Vagina (tissue), 2 donors: ENCODE measurements at regions not wholly inside any gene's neighbourhood (a gene's known extent, or its start where the extent isn't known, plus 50 kb on each side); places are given as distances from the start of the nearest gene placed in this dataset.

Source experiments
- POLR2AphosphoS5 ChIP-seq, 2 donors: sonication (generic); formaldehyde crosslinking; IDR thresholded peaks; one replicate each; pipeline ENCODE4 v1.9.0; 2017; ENCODE audit warnings: antibody characterized with exemption in 2 of 2, mild to moderate bottlenecking in 2 of 2, low read depth in 1 of 2; ENCODE audit not compliant: insufficient read depth in 1 of 2
- TF ChIP-seq, protein P1 (sequence below), 3 experiments: fragments of 450-650 bp in 2 of 3; fragments of 200-600 bp in 1 of 3; sonication (generic) in 1 of 3; IDR thresholded peaks; one replicate each; pipeline ENCODE4 v1.5.1; 2017 to 2019; ENCODE audit warnings: antibody characterized with exemption in 3 of 3, mild to moderate bottlenecking in 2 of 3, moderate library complexity in 2 of 3

DNA sequence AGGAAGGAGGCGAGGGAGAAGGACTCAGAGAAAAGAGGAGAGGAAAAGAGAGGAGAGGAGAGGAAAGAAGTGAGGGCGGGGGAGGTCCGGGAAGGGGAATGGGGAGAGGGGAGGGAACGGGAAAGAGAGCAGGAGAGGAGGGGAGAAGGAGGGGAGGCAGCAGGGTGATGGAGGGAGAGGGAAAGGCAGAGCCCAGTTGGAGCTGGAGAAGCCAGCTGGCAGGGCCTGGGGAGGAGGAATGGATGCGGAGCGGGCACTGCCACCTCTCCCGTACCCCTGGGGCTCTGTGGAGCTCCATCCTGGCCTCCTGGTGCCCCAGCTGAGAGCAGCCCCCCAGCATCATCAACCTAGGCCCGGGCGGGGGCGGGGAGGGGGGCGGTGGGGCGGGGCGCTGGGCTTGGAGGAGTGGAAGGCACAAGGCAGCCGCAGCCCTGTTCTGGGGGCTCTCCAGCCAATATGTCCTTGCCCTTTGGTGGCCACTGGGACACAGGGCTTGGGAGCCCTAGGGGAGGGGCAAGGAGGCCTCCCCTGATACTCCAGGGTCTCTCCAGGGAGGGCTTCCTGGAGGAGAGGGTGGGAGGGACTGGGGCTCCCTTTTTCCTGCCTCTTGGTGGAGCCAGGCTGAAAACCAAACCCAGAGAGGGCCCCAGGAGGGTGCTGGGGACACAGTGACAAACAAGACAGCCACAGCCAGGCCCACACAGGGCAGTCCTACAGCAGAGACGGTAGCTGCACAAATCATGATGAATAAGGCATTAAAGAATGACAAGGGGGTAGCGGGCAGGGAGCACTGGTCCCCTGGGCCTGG, 123.7 kb downstream of the C9orf50 start:
- no peak for TF ChIP-seq POLR2AphosphoS5 (IDR thresholded peaks at IDR 0.05; ENCODE audit: insufficient read depth in 1 of 2, low read depth in 1 of 2)
- TF ChIP-seq, protein P1, sequence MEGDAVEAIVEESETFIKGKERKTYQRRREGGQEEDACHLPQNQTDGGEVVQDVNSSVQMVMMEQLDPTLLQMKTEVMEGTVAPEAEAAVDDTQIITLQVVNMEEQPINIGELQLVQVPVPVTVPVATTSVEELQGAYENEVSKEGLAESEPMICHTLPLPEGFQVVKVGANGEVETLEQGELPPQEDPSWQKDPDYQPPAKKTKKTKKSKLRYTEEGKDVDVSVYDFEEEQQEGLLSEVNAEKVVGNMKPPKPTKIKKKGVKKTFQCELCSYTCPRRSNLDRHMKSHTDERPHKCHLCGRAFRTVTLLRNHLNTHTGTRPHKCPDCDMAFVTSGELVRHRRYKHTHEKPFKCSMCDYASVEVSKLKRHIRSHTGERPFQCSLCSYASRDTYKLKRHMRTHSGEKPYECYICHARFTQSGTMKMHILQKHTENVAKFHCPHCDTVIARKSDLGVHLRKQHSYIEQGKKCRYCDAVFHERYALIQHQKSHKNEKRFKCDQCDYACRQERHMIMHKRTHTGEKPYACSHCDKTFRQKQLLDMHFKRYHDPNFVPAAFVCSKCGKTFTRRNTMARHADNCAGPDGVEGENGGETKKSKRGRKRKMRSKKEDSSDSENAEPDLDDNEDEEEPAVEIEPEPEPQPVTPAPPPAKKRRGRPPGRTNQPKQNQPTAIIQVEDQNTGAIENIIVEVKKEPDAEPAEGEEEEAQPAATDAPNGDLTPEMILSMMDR (IDR thresholded peaks at IDR 0.05): no peak
